Stimulated activated CD4-positive, alpha-beta T cell treated with anti-CD3 and anti-CD28 coated beads, TNF-alpha, amount 100 ng/mL, for 48 hours (primary cell): ENCODE measurements at regions not wholly inside any gene's neighbourhood (a gene's known extent, or its start where the extent isn't known, plus 50 kb on each side); places are given as distances from the start of the nearest gene placed in this dataset.
"Not testable (repeated sequence)": the region's sequence is repeated elsewhere in the genome, so short reads cannot be mapped to it uniquely, and the experiment has no call there.

Source experiments
- DNase-seq, 3 donors: peaks; one replicate each; pipeline ENCODE4 v3.0.0-alpha.2; 2020; ENCODE audit warnings: low read depth in 3 of 3

DNA sequence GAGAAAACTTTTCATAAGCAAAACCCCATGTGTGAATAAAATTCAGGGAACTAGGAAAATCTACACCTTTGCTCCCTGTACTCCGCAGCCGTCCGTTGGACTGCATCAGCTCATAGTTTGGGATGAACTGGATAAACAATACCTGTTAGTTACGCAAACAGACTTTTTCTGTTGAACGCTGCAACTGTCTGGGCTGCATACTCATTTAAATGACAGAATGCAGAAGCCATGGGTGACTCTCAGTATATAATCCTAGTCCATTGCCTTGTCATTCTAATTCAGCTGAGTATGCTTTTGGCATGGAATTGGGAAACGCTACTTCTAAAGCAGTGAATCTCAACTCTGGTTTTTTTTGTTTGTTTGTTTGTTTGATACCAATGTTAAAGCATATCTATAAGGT is 151.6 kb downstream of the SLITRK1 start:
- no peak for DNase-seq

DNA sequence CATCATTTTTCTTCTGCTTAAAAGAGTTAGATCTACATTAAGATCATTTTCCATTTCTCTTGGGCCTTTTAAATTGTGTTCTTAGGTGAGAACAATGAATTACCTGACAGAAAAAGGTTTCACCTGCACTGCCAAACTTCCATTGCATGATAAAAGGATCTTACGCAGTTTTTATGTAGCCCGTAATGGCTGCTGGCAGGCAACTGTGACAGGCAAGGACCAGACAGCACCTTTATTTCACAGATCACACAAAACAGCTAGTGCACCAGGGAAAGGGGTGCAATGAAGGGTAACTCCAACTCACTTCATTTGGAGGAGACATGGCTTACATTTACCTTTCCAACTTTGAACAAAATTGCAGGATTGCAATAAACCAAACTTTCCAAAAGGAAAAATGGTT is 159.8 kb downstream of the SLITRK1 start:
- no peak for DNase-seq

DNA sequence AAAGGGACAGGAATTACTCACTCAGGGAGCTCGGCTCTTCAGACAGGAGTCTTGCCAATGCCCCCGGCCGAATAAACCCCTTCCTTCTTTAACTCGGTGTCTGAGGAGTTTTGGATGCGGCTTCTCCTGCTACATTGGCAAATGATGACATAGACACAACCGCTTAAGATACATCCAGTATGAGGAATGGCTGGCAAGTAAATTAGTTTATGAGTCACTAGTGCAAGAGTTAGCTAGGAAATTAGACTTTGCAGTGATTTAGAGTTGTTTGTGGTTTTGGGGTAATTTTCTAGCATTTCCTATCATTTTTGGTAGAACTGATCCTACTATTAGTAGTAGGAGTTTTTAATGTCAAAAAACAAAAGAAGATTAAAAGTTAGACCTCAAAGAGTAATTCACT is 166.2 kb downstream of the SLITRK1 start:
- no peak for DNase-seq

DNA sequence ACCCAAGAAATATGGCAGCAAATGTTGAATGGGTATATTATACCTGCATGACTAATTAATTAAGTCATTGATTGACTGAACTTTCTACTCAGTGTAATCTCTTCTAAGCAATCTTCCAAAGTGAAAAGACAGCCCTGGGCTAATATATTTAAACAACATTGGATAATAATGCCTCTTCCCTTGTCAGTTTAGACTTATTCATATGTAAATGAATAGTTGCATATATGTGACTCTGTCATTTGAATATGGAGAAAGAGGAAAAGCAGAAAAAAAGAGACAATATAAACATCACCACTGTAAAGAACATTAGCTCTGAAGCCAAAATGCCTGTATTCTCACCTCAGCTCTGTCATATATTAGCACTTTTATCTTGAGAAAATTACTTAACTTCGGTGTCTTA is 168.0 kb downstream of the SLITRK1 start:
- DNase-seq, result no peak

DNA sequence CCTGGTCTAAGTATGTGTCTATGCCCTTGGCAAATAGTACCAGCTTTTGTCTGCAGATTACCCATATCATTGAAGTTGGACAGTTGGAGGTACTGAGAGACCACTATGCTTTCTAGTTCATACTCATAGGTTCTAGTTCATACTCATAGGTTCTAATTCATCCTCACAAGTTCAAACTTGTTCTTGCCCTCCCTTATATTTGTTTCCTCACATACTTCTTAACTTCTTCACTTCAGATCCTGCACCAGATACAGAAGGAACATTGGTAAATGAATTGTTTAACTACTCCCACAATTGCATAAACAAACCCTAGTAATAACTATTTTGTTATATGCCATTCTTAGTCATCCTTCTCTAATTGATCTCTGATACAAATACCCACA is 172.2 kb downstream of the SLITRK1 start:
- no peak for DNase-seq

DNA sequence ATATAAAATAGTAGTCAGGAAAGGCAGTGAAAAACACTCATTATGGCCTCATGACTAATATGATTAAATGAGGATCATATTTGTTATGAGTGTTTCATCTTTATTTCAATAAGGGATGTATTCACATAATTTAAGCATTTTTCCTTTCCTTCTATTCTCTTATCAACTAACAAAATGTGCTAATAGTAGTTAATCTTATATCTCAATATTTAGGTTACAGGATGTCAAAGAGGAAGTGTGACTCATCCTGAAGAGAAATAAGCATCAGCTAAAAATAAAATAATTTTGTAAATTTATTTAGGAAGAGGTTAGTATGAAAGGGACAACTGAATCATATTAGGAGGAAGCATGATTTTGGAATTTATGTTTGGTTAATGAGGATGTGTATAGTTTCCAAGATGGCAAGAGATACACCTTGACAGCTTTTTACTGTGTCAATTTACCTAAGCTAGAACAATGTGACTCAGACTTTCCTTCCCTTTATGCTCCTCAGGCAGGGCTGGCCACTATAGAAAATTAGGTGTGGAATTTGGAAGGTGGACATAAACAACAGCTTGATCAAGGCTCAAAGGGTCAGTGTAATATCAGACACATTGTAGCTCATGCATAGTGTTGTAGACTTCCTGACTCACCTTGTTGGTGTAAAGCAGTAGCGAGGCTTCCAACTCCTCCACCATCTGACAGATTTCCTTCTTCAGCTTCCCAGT is 172.7 kb downstream of the SLITRK1 start:
- no peak for DNase-seq

DNA sequence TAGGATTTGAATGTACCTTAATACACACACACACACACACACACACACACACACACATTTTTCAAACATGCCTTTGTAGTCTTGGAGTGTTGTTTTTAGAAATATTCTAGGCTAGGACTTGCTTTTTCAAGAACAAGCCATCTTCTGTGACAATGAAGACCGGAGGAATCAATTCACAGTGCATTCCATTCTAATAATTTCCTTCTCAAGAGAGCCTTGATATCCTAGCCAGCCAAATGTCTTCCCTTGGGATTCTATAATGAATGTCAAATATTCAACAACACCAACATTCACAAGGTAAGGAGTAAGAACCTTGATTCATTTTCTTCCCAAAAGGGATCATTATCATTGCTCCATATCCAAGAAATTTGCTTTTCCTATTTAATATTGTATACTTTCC is 180.3 kb downstream of the SLITRK1 start:
- no peak for DNase-seq

DNA sequence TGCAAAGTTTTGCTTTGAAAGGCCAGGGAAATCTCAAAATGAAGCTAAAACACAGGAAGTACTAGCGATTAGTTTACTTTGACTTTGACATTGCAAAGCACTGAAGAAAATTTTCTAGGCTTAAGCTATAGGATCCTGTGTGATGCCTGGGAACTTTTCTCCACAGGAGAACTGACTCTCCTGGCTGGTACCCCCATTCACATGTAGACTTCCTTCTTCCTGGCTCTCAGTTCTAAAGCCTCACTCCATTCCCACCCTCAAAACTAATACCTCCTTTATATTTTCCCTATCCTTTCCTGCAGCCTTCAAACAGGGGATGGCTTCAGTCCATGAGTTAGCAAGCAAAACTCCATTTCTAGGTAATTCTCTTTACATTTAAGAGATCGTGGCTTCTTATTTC is 189.5 kb downstream of the SLITRK1 start:
- no peak for DNase-seq

DNA sequence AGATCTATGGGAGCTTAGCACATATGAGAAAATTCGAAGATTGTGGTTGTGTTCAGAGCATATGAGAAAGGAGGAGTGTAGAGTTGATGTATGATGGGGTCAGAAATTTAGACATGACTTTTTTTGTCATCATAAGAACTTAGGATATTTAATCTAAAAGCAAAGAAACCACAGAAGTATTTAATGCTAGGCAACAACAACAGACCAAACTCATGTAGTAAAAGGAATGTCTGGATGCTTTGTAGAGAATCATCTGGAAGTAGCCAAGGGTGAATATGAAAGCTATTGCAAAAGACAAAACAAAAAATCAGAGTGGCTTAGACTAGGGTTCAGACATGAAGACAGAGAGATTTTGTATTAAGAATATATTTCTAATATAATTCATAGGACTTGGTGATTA is 190.3 kb downstream of the SLITRK1 start:
- DNase-seq, result no peak

DNA sequence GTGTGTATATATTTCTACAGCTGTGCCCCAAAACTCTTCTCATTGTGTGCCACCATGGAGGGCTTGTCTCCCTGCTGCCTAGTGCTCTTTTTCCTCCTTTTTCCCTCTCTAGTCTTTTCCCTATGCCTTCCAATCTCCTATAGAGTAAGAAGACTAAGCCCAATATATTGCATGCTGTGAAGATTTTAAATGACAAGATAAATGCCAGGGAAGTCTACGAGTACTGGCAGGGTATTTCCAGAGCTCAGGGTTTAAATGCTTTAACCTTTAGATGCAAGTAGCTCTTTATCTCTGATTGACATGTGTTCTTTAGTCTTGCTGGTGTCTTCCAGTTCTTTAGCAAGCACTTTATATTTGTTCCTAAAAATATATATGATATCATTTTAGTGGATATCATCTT is 200.7 kb downstream of the SLITRK1 start:
- no peak for DNase-seq

DNA sequence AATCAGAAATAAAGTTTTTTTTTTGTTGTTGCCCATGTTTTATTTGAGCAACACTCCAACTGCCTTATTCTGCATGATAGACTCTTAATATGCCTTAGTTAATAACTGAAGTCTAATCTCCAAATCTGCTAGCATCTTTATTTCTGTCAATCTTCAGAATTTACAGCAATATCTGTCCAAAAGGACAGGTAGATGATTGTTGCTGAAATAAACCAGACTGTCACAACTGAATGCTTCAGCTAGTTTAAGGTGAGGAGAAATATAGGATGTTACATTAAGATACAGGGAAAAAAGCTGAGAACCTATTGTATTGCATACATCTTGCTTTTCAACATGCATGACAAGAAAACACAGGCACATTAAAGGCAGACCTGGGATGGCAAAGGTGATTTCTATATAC is 204.3 kb downstream of the SLITRK1 start:
- no peak for DNase-seq

DNA sequence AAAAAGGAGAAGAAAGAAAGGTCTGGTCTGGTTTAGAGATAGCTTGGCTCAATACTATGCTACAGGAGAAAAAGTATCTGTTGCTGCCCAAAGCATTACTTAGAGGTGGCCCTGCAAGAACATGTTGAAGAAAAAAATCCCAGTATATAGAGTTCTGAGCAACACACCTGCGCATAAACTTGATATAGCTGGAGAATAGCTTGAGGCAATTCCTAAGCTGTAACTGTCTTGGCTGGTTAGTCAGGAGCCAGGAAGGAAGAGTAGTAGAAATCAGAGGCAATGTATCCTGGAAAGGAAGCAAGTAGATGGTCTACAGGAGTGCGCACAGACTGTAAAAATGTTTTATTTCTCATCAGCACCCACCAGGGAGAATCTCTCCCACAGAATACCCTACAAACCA is 209.7 kb downstream of the SLITRK1 start:
- DNase-seq, result no peak

DNA sequence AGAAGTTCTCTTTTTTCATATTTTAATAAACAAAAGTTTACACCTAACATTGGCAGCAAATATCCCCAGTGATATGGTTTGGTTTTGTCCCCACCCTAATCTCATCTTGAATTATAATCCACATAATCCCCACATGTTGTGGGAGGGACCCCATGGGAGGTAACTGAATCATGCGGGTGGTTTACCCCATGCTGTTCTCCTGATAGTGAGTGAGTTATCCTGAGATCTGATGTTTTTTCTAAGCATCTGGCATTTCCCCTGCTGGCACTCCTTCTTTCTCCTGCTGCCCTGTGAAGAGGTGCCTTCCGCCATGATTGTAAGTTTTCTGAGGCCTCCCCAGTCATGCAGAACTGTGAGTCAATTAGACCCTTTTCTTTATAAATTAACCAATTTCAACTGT is 214.7 kb downstream of the SLITRK1 start:
- DNase-seq, result no peak

DNA sequence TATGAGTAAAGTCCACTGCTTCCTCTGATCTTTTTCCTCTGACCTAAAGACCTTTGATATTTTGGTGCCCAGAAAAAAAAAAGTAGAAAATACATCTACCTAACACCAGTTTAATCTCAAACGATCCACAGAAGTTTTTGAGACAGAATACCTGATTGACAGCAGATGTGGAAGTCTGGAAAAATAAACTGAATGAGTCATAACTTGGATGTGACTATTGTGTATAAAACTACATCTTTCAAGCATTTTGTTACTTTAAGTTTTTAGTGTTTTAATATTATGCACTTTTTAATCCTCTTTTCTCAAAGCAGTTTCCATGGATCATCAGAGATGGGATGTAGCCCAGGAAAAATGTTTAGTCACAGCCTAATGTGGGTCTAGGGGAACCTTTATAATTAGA is 216.1 kb downstream of the SLITRK1 start:
- no peak for DNase-seq

DNA sequence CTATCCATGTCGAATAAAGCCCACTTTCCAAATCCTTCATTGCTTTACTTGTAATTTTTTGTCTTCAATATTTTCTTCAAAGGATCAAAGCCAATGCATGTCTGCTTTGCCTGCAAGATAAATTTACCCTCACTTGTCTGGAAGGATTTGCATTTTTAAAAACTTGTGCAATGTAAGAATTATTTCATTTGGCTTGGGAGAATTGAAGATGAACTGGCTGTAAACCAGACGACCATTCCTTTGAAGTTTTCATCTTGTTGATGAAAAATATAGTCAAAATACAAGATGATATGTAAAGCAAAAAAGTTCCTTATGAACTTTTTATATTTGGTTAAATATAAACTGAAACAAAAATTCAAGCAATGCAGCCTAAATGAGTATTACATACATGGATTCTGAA is 225.0 kb downstream of the SLITRK1 start:
- no peak for DNase-seq

DNA sequence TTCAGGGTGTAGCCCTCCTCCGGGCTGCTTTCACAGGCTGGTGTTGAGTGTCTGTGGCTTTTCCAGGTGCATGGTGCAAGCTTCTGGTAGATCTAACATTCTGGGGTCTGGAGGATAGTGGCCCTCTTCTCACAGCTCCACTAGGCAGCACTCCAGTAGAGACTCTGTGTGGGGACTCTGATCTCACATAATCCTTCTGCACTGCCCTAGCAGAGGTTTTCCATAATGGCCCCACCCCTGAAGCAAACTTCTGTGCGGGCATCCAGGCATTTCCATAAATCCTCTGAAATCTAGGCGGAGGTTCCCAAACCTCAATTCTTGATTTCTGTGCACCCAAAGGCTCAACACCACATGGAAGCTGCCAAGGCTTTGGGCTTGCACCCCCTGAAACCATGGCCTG is 239.7 kb downstream of the SLITRK1 start:
- DNase-seq, result not testable (repeated sequence)

DNA sequence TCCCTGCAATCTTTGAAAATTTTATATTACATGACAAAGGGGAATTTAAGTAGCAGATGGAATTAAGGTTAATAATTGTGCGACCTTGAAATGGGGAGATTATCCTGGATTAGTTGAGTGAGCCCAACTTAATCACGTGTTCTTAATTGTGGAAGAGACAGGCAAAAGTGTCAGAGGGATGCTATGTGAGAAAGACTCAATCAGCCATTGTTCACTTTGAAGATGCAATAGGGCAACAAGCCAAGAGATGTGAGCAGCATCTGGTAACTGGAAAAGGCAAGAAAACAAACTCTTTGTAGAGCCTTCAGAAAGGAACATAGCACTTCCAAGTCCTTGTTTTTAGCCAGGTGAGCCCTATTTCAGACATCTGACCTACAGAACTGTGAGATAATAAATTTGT is 247.7 kb downstream of the SLITRK1 start:
- no peak for DNase-seq

DNA sequence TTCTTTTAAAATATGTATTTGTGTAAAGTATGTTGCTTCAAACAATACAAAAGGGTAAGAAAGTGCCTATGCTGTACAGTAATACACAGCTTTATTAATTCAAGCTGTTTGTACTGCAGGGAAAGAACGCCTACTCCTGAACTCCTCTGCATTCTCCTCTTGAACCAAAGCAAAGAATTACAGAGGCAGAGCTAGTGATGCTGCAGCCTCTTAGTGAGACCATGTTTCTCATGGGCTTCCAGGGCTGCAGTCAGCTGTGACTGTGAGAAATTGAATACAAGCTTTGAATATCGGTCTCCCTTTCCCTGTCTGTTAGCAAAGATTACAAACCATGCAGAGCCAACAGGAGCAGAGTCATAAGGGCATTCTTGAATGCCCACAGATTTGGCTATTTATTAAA is 248.5 kb downstream of the SLITRK1 start:
- DNase-seq, result no peak

DNA sequence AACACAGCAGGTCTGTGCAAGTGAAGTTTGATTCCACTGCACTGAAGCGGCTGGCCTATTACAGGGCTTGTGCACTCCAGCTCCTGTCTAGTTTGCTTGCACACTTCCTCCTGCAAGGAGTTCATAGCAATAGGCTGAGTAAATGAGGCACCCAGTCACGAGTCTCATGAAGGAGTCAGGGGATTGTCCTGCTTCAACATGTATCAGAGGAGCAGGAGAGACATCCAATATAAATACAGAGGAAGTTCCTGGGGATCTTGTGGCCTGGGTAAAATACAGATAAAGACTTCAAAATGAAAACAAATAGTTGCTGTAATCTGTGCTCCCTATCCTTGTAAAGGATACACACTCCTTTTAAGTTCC is 259.9 kb downstream of the SLITRK1 start:
- no peak for DNase-seq

DNA sequence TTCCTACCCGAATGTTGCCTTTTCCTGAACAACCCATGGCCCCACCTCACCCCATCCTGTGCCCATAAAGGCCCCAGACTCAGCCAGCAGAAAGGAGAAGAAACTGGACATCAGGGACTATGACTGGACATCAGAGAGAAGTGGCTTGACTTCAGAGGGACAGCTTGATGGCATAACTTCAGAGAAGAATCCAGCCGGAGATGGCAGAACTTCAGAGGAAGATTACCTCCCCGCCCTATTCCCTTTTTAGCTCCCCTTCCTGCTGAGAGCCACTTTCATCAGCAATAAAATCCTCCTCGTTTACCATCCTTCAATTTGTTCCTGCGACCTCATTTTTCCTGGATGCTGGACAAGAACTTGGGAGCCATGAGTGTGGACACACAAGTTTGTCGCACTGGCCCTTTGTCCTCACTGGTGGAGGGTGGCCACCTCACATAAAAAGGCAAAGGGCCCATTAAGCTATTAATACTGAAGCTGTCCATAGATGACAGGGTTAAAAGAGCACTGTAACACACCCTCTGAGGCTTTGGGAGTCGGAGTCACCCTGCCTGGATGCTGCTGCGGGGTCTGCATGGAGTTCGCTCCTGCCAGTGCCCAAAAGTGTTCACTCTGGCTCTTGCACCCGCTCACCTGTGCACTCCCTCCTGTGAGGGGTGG is 260.4 kb downstream of the SLITRK1 start:
- DNase-seq, result no peak

DNA sequence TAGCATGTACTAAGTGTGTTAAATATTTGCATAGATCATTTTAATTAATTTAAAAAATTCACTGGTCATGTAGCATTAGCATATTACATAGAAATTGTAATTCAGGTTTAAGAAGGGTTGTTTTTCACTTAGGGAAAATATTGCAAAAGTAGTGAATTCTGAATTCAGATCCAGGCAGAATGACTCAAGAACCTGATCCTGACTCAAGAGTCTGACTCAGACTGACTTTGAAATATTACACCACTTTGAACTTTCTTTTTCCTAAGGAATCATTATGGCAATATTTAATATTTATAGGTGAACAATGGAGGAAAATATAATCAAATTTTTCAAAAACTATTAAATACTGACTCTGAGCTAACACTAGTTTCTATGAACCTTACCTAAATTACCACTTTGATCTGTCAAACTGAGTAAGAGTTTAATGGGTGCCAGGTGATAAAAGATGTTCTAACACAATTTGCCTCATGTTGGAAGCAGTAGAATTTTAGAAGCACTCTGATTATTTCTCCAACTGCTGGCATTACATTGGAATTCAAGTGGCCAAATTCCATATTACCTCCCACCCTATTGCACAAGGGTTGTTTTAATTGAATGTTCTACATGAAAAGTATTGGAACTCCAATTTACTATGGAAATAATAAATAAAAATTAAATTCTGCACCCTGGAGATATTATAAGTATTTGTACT is 261.6 kb downstream of the SLITRK1 start:
- no peak for DNase-seq

DNA sequence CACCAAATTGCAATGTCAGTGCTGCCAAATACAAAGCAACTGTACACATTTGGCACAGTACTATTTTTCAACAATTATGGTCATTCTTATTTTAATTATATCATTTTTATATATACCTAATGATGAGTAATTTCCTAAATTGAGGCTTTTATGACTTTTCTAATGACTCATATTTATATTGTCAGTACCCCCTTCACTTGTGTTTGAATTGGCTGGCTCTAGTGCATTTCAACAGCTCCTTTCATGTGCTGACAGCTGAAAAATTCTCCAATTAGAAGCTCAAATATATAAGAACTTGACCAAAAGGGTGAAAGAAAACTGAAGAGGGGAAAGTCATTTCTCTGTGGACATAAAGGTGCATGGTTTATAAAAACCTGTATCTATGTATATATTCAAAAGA is 263.3 kb downstream of the SLITRK1 start:
- no peak for DNase-seq

DNA sequence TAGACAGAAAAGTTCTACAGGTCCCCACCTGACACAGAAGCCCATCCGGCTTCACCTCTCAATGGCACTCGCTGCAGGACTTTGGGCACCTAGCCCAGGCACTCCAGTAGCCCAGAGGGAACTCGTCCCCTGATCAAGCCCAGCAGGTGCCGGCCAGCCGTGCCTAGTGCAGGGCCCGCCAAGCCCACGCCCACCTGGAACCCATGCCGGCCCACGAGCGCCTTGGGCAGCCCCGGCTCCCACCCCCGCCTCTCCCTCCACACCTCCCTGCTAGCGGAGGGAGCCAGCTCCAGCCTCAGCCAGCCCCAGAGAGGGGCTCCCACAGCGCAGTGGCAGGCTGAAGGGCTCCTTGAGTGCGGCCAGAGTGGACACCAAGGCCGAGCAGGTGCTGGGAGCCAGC is 268.8 kb downstream of the SLITRK1 start:
- DNase-seq, result no peak
